ENCODE measurements at regions not wholly inside any gene's neighbourhood (a gene's known extent, or its start where the extent isn't known, plus 50 kb on each side); places are given as distances from the start of the nearest gene placed in this dataset.

- TF ChIP-seq SMC3 (conservative IDR thresholded peaks at IDR 0.05; ENCODE audit: insufficient read depth, low read depth, low read length): no peak
- no peak for TF ChIP-seq EZH2 (IDR thresholded peaks at IDR 0.05; ENCODE audit: borderline replicate concordance, low read depth, low read length)
- TF ChIP-seq ZNF175 (CRISPR knock-in tag; IDR thresholded peaks at IDR 0.05; ENCODE audit: low read depth): no peak
- TF ChIP-seq, protein P1, sequence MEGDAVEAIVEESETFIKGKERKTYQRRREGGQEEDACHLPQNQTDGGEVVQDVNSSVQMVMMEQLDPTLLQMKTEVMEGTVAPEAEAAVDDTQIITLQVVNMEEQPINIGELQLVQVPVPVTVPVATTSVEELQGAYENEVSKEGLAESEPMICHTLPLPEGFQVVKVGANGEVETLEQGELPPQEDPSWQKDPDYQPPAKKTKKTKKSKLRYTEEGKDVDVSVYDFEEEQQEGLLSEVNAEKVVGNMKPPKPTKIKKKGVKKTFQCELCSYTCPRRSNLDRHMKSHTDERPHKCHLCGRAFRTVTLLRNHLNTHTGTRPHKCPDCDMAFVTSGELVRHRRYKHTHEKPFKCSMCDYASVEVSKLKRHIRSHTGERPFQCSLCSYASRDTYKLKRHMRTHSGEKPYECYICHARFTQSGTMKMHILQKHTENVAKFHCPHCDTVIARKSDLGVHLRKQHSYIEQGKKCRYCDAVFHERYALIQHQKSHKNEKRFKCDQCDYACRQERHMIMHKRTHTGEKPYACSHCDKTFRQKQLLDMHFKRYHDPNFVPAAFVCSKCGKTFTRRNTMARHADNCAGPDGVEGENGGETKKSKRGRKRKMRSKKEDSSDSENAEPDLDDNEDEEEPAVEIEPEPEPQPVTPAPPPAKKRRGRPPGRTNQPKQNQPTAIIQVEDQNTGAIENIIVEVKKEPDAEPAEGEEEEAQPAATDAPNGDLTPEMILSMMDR (IDR thresholded peaks at IDR 0.05 in 2 of 3, conservative IDR thresholded peaks at IDR 0.05 in 1 of 3; ENCODE audit: insufficient read depth in 2 of 3, low read depth in 1 of 3, low read length in 3 of 3): no peak
Observed at GRCh38 chr15:81573098-81573746, 199.2 kb upstream of the TMC3 start.
